Left forelimb (tissue), 1 donor: ENCODE measurements at regions not wholly inside any gene's neighbourhood (a gene's known extent, or its start where the extent isn't known, plus 50 kb on each side); places are given as distances from the start of the nearest gene placed in this dataset.

Experiments
- DNase-seq: peaks from one replicate; pipeline ENCODE4 v3.0.0-alpha.2; 2018; ENCODE audit warnings: low spot score

DNA sequence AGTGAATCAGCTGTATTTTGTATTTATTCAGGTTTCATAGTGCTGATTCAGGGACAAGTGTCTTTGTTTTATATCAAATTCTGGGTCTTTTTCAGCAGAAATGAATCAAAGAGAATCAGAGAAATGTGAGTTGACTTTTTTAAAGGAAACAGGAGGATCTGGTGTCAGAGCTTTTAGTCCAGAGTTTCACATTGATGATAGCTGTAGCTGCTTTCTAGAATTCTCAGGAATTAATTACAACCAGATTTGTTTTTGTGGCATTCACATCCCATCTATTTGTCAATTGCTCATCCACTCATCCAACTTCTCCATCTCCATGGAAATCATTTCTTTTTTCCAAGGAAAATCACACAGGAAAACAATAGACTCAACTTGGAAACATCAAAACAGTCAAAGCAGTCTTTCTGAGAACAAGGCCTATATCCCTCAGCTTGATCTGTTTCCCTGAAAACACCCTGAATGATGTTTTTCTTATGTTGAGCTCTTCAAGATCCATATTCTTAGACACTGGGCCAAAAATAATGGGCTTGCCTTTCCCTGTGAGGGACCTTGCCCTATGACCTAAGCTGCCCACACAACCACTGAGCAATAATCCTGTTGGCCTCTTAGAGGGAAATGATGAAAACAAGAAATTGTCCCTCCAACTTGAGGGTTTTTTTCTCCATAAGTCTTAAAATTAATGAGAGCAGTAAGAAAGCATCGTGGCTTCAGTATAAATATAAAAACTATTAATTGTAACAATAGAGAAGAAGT, 249.5 kb upstream of the FN1 start:
- DNase-seq: no peak

DNA sequence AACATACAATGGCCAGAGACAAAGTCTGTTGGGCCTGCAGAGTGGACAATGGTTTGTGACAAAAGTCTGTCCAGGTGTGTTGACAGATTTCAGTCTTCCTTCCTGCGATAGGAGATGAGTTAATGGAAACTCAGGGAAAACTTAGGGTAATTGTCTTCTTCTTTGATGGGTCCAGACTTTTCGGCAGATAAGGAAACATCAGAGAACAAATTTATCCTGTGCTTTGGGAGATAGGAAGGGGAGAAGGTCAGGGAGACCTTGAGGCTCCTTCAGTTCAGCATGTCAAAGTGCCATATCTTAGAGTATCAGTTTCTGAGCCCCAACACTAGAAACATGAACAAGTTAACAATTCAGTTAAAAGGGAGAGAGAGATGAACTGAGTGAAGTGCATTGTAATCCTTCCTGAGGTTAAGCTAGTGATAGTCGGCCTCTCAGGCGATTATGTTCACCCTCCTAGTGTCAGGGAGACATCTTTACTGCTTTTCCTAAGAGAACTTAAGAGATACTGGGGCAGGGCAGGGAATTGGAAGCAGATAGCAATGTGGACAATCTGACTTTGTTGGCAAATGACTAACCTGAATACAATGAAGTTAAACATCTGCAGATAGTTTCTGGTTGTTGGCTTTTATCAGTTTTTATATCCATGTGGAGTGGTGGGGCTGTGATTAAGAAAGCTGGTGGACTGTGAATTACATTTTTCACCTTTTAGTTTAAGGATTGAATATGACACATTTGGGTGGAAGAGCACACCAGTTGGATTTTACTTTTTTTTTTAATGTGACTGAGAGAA, 248.8 kb upstream of the FN1 start:
- DNase-seq: no peak

DNA sequence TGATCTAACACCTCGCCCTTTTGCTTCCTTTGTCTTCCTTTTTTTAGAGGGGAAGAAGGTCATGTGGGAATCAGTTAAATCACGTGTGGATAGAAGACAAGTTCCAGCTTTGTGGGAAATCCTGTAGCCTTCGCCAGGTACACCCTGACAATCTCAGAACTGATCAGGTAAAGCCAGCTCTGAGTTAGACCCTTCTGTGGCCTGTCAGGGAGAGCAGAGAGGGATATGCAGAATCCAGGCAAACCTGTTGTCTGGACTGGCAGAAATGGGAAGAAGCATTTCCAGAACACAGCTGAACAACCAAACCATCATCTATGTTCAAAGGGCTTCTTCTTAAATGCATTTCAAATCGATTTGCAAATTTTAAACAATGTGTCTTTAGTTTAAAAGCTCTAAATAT, 247.4 kb upstream of the FN1 start:
- DNase-seq: no peak

DNA sequence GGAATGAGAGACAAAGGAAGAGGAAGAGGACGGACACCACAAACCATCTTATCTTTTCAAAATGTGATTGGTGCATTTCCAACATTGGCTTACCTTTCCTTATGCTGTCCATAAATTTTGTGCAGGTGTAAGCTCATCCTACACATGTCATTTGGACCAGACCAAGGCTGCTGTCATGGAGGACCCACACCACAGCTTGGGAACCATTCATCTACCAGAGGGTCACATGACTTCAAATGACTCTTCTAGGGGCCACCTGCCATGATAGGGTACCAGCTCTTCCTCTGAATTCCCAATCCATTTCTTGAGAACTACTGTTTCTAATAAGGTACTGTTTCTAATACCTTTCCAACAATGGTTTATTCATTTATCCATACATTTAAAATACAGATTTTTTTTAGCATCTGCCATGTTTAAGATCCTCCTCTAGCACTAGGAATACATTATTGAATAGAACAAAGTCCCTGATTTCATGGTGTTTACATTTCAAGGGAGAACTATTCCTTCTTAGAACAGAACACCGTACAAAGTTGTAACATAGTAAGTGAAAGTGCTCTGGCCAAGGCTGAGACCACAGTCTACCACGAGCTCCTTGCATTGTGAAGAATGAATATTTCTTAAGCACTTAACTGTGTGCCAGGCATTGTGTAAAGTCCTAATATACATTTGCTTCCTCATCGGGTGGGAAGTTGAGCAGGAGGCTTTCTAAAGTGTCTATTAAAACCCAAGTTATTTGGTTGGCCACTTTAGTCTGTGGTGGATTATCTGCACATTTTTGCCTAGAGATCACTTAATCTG, 246.1 kb upstream of the FN1 start:
- DNase-seq: no peak

DNA sequence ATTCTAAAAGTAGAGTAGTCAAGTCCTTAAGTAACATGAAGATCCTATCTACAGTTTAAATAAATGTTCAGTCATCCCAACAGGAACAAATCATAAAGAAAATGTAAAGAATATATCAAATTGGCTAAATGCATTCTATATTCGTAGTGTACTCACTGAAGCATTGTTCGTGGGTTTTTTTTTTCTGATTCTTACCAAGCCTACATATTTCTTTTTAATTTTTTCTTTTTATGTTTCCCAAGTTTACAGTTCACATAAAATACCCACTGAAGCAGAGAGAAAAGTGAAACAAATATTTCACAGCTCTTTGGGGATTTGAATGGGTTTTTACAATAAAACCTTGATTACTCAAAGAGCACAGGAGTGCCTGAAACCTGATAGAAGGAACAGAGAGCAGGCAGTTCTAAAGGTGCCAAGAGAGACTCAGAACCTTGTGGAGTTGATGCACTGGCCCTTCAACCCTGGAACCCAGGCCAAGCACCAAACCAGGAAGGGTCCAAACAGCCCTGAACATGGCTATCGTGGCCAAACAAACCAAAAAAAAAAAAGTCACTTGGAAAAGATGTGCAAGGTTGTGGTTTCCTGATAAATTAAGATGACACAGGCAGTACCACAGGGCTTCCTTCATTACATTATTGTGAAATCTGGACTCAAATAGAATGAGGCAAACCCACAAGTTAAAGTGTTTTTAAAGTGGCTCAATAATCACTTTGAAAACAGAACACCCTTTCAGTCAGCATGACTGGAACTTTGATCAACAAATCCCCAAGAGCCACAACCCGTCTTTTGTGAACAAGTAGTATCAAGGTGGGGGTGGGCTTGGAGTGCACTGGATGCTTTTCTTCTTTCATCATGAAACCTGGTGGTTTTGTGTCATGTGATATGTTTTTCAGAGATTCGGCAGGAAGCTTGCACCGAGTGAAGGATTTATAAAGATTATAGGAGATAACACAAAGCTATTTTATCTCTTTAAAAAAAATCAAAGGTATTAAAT, 245.0 kb upstream of the FN1 start:
- no peak for DNase-seq

DNA sequence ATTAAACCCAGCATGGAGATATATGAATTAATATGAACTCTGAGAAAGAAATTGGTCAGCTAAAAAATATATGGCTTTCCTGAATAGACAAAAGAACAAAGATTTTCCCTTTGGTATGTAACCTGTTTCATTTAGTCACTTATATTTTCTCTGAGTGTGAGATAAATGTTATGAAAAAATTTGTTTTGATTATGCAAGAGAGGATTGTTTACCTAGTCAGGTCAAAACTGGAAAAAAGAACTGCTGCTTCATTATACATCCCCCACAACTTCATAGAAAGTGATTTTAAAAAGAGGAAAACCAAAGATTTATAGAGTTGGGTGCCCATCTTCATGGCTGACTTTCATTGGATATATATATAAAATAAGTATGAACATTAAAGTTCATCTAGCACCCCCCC, 242.2 kb upstream of the FN1 start:
- DNase-seq: no peak

DNA sequence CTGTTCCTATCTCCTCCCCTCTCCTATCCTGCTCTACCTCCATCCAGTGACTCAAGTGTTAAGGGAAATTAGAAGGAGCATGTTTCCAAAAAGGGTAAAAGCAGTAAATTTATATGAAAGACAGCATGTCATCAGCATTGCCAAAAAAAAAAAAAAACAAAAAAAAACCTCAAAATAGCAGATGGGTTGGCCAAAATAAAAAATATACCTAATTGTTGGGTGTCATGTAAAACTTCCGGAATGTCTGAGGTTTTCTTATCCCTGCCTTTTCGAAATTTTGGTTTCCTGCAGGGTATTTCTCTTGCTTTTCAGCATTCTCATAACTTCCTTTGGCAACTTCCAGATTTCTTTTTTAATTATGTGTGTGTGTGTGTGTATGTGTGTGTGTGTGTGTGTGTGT, 241.6 kb upstream of the FN1 start:
- DNase-seq: no peak

DNA sequence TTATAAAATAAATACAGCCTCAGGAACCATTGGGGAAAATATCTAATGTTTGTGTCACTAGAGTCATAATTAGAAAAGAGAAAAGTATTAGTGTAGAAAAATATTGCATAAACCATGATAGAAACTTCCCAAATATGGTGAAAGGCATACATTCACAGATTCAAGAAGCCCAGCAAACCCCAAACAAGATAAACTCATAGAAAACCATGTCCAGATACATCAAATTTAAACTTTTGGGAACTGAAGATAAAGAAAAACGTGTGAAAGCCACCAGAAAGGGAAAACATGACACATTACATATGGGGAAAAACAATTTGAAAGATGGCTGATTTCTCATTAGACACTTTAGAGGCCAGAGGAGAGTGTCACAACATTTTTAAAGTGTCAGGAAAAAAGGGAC, 236.5 kb upstream of the FN1 start:
- DNase-seq: no peak

DNA sequence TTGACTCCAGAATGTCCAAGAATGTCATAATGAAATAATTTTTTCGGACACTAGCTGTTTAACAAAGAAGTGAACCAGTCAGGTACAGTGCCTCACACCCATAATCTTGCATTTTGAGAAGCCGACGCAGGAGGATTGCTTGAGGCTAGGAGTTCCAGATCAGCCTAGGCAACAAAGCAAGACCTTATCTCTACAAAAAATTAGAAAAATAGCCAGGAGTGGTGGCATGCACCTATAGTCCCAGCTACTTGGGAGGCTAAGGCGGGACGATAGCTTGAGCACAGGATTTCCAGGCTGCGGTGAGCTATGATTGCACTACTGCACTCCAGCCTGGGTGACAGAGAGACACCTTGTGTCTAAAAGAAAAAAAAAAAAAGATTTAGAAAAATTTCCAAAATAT, 235.8 kb upstream of the FN1 start:
- no peak for DNase-seq

DNA sequence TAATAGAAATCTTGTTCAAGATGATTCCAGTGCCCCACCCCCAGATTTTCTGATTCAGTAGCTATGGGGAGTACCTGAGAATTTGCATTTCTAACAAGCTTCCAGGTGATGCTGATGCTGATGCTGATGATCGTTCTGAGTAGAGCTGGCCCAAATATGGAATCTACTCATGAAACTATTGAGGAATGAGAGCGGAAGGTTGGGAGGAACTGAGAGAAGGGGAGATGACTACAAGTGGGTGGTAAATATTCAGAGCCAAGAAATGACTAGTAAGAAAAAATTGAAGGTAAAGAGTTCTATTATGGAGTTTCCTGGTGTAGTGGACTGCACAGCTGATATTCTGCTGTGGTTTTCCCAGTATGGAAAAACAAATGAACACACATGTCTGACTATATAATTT, 235.4 kb upstream of the FN1 start:
- DNase-seq: no peak

DNA sequence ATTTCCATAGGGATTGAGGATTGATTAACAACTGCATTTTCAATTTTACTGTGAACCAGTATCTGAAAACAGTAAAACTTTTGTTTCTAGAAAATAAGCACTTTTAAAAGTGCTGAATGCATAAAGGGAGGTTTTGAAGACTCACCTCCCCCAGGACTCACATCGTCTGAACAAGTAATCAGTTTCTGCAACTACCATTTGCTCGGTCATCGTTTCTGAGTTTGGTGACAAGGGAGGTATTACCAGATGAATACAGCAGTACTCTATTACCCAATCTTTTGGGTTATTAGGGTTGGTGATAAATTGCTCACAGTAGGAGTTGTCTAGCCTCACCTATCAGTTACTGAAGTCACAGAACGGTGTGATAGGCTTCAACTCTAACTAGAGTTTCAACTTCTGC, 234.5 kb upstream of the FN1 start:
- DNase-seq: no peak

DNA sequence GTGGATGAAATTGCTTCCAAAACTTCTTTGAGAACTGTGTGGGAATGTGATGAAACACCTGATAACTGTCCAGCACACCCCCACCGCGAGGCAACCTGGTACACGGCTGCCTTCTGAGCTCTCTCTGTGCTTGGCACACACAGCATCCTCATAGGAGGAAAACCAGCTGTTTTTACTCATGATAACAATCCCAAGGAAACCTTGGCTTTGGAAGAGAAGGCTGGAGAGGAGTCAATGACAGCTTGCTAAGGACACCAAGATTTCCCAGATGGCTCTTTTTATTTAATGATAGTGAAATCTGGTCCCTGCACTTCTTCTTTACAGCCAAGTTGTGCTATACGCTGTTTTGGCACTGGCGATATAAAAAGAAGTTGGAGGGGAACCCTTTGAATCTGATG, 232.5 kb upstream of the FN1 start:
- no peak for DNase-seq

DNA sequence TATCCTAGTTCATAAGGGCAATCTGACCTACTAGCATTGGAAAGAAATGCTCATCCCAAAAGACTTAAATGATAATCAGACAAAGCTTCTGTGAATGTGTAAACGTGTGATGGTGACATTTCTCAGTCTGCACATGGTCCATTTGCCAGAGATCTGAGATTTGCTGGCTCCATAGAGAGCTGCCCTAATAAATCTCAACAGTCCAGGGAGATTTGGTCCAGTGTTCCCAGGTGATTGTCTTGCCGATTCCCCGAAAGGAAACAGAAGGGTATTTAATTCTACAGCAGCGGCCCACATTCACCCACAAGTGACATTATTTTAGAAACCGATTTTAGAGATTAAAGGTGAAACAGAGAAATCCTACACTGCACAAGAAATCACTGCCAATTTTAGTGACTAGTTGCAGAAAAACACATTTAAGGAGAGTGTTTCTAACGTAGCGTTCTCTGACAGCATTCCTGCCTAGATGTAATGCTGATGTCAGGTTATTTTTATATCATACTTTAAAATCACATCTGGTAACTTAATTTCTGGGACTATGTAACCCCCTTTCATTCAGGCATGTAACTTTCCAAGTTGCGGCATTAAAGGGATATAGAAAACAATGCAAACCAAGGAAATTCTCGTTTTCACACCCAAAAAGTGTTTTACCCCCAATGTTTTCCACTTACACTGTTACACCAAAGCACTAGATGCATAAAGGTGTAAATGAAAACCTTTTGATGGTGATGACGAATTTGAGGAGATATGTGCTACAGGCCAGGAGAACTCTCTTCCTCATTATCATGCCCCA, 231.9 kb upstream of the FN1 start:
- no peak for DNase-seq

DNA sequence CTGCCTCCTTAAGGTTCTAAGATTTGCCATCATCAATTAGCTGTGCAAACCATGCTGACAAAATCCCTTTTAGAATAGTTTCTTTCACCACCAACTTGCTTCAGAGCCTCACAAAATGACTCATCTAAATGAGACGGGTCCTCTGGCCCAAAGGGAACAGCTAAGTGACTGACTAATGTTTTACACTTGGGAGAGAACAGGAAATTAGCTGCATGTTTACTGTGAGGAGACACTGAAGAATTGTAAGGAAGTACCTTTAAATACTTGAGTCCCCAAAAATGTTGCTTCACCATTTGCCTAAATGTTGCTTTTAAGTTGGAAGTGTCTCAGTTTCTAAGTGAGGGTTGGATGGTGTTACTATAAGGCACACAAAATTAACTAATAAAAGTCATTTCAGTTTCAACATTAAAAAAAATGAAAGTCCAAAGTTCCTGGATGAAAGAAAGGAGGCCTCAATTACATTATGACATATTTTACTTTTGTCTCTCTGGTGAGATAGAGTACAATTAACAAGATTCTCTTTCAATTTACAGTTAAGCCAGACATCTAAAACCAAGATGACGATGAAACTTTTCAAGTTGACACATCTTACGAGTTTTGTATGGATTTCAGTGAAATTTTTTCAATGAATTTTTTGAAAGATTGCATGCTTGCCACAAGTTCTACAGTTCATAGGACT, 229.1 kb upstream of the FN1 start:
- no peak for DNase-seq

DNA sequence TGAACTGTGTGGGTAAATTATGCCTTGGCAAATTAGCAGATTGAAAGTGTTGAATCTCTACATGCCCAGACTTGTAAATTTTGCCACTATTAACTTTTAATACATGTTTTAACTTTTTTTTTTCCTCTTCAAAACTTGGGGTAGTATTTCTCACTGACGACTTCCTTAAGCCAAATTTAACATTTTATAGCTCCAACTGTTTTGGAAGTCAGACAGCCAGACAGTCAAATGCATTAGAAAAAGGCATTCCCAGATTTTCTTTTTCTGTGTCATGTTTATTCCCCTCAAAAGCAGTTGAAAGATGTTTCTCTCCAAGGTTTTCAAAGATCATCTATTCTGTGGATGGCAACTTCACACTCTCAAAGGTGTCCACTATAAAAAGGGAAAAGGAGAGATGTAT, 226.8 kb upstream of the FN1 start:
- DNase-seq: no peak

DNA sequence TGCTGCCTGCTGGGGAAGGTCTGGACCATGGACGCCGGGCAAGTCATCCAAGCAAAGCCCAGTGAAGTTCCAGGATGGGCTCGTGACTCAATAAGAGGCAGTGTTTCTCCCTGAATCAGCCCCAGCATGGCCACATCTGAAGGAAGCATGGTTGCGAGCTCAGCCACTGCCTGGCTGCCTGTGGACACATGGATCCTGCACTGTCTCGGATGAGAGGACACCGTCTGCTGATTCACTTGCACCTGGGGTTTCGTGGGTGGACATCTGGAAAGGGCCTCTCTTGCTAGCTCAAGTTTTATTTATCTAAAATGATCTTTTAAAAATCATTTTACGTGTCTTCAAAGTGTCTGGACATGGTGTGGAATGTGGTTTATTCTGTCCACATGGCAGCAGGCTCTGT, 224.8 kb upstream of the FN1 start:
- DNase-seq: no peak

DNA sequence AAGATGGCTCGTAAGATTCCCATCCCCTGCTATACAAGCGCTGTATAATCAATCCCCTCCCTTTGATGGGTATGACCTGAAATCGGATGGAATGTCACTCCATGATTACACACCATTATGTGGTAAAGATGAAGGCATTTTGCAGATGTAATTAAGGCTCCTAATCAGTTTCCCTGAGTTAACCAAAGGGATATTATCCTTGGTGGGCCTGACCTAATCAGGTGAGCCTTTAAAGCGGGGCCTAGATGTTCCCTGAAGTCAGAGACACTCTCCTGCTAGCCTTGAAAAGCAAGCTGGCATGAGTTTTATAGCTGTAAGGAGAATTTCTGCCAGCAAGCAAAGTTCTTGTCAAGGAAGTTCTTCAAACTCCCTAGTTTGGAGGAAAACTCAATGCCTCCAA, 223.8 kb upstream of the FN1 start:
- no peak for DNase-seq

DNA sequence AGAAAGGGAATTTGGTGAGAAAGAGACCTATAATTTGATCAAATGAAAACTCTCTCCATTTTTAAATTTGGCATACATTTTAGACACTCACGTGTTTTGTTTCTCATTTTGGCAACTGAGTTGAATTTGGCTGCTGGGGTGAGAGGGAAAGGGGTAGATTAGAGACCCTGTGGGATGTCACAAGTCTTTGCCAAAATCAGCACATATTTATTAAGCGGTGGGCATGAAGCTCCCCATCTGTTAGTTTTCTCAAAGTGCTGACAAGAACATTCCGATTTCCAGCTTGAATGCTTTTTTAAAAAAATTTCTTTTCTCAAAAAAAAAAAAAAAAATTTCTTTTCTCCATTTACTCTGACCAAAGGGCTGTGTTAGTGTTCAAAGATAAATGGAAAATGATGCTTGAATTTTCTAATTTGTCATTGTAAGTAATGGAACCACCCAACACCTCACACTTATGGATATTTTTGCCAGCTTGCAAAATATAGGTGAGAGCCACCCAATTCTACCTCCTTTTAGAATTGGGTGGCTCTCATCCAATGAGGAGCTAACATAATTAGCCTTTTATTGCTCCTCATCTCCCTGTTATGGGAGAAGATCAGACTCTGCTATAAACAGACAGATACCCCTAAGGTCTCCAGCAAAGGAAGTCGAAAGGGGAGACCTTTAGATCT, 222.9 kb upstream of the FN1 start:
- DNase-seq: no peak

DNA sequence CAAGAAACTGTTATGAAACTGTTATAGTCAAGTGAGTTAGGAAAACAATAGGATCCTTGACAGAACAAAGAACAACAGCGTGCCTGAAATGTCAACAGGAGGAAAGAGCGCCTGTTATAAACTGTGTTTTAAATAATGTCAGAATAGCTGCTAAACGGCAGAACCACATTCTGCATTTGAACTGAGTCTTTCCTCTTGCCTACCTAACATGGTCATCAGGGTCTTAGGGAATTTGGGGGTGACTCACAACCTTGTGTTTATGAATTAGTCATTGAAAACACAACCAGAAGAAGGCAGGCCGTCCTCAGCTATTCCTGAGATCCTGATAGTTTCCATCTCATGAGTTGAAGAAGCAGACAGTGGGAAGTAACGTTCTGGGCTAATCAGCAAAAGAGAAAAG, 222.0 kb upstream of the FN1 start:
- DNase-seq: no peak
